B cell (primary cell): ENCODE measurements at regions not wholly inside any gene's neighbourhood (a gene's known extent, or its start where the extent isn't known, plus 50 kb on each side); places are given as distances from the start of the nearest gene placed in this dataset.

ENCODE experiments used
- EZH2 ChIP-seq: IDR thresholded peaks from 2 replicates; pipeline ENCODE4 v1.6.1; 2012; ENCODE audit warnings: borderline replicate concordance, low read depth, mild to moderate bottlenecking, moderate library complexity, low read length; ENCODE audit not compliant: insufficient read depth, poor library complexity, severe bottlenecking
- TF ChIP-seq, protein P1 (sequence below): fragments of 200-600 bp; IDR thresholded peaks from one replicate; pipeline ENCODE4 v1.8.0; 2022; ENCODE audit warnings: antibody characterized with exemption, mild to moderate bottlenecking

DNA sequence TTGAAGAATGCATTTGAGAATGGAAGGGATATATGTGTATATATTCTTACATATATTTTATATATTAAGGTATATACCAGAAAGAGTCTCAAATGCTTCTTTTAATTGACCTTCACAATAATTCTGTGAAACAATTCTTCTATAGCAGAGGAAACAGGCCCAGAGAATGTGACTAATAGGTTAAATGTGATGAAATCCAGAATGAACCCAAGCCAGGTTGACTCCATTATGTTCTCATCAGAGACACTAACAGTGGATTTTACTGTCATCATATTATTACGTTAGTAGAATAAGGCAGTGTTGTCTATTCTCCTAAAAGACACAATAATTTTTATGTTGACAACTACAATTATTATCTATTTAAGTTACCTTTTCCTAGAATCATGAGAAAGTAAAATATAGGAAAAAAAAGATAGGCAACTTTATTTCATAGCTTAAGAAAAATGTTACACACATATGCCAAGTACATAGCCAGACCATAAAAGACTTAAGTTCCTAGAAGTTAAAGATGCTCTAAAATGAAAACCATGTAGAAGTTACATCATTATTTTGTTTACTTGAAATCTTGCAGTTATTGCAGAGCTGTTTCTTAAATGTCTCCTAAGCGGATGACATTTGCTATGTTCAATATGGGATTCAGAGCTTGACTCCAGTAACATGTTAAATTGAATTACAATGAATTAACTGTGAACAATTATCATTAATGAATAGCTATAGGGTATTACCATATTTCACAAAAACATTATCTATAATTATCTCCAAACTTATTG, 56.2 kb upstream of the ANKRD50 start:
- TF ChIP-seq, protein P1, sequence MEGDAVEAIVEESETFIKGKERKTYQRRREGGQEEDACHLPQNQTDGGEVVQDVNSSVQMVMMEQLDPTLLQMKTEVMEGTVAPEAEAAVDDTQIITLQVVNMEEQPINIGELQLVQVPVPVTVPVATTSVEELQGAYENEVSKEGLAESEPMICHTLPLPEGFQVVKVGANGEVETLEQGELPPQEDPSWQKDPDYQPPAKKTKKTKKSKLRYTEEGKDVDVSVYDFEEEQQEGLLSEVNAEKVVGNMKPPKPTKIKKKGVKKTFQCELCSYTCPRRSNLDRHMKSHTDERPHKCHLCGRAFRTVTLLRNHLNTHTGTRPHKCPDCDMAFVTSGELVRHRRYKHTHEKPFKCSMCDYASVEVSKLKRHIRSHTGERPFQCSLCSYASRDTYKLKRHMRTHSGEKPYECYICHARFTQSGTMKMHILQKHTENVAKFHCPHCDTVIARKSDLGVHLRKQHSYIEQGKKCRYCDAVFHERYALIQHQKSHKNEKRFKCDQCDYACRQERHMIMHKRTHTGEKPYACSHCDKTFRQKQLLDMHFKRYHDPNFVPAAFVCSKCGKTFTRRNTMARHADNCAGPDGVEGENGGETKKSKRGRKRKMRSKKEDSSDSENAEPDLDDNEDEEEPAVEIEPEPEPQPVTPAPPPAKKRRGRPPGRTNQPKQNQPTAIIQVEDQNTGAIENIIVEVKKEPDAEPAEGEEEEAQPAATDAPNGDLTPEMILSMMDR, result no peak
- TF ChIP-seq EZH2, result no peak
